Activated CD4-positive, alpha-beta T cell treated with anti-CD3 and anti-CD28 coated beads for 36 hours (primary cell): ENCODE measurements at regions not wholly inside any gene's neighbourhood (a gene's known extent, or its start where the extent isn't known, plus 50 kb on each side); places are given as distances from the start of the nearest gene placed in this dataset.

ENCODE experiments used
- ATAC-seq: fragments of 200-7000 bp; cut with Tn5 transposase; one replicate; pipeline ENCODE4 v1.10.0; 2021; ENCODE audit warnings: mild to moderate bottlenecking, moderate library complexity
- CTCF ChIA-PET: fragments of 350-600 bp; sonication (Branson Sonifier 250); formaldehyde crosslinking; loops from one replicate; lab custom pipeline; 2021; ENCODE audit warnings: antibody characterized with exemption; lab: Charles Lee
- POLR2A ChIA-PET: fragments of 350-600 bp; sonication (Branson Sonifier 250); formaldehyde crosslinking; loops from one replicate; lab custom pipeline; 2021; ENCODE audit warnings: antibody characterized with exemption, inconsistent platforms; lab: Charles Lee
- DNase-seq: peaks from one replicate; pipeline ENCODE4 v3.0.0-alpha.2; 2020
- H3K27ac Mint-ChIP-seq: one replicate; pipeline ENCODE4 v1.8.0; 2021; ENCODE audit warnings: mixed read lengths
- H3K27me3 Mint-ChIP-seq: one replicate; pipeline ENCODE4 v1.8.0; 2021; ENCODE audit warnings: mixed read lengths
- H3K36me3 Mint-ChIP-seq: one replicate; pipeline ENCODE4 v1.8.0; 2021; ENCODE audit warnings: low read depth, mixed read lengths
- H3K4me1 Mint-ChIP-seq: one replicate; pipeline ENCODE4 v1.8.0; 2021; ENCODE audit warnings: mixed read lengths
- H3K4me3 Mint-ChIP-seq: one replicate; pipeline ENCODE4 v1.8.0; 2021; ENCODE audit warnings: mild to moderate bottlenecking, moderate library complexity, mixed read lengths
- H3K9me3 Mint-ChIP-seq: one replicate; pipeline ENCODE4 v1.8.0; 2021; ENCODE audit warnings: low read depth, mixed read lengths
- intact Hi-C, 2 experiments: fragments of 100-400 bp; cut with DNase I in 1 of 2; cut with micrococcal nuclease in 1 of 2; formaldehyde crosslinking; loops; one replicate each; pipeline versions ENCODE4 v1.14.2 to v1.15.1; 2022 to 2024; cut with DNase I, micrococcal nuclease

DNA sequence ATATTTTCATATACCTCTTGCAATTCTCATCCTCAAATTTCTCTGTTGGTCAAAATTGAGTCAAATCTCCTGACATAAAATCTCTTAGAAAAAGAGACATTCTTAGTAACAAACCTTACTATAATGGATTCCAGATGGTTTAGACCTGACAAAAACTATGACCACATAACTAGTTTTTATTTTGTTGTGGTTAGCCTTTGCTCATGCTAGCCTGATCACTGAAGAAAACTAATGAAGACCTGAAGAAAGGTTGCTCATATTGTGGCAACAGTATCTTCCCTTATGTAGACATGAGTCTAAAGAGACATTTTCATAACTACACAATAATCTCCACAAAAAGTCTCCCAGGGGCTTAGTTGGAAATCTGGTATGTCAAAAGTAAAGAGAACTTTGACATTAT is 274.1 kb upstream of the TMEM161B start:
- H3K27me3 Mint-ChIP-seq: peaks cover 5% of the 10 kb centered on the region
- no peak for ATAC-seq
- no peaks in the 10 kb centered on the region for H3K9me3 Mint-ChIP-seq
- H3K4me3 Mint-ChIP-seq: no peak overlapping the region
- H3K36me3 Mint-ChIP-seq: no peaks in the 10 kb centered on the region
- intact Hi-C loops: no loop called here
- no peak for DNase-seq
- no peaks in the 10 kb centered on the region for H3K4me1 Mint-ChIP-seq
- no peak overlapping the region for H3K27ac Mint-ChIP-seq
- ChIA-PET CTCF (no interaction called here), POLR2A (no interaction called here)

DNA sequence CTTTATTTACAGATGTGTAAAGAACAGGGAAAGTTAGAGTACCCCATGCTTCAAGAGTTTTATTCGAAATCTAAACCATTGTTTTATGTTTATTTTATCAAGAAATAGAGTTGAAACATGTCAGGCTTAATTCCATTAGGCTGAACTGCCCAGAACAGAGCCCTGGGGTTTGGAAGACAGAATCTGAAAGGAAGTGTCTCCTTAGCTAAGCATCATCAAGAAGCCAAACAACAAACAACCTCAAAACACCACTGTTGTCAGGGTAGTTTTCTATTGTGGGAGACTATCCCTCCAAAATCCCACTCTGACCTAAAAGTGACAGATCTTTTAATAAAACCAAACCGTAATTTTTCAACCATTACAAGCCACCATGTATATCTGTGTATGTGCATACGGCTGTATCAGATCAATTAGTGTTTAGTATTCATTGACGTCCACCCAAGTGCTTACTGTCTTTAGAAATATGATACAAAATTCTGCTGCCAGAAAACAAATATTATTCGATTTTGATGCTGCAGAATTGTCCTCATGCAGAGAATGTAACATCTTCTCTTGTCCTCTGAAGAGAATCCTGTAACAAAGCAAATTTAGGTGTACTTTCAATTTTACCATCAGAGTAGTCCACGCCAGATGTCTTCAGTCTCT is 271.9 kb upstream of the TMEM161B start:
- no peaks in the 10 kb centered on the region for H3K36me3 Mint-ChIP-seq
- H3K4me1 Mint-ChIP-seq: no peaks in the 10 kb centered on the region
- H3K27me3 Mint-ChIP-seq: peaks cover 10% of the 10 kb centered on the region
- ChIA-PET POLR2A (no interaction called here), CTCF (no interaction called here)
- ATAC-seq (no peak), DNase-seq (no peak)
- H3K27ac Mint-ChIP-seq: no peak overlapping the region
- intact Hi-C loops: no loop called here
- no peak overlapping the region for H3K4me3 Mint-ChIP-seq
- no peaks in the 10 kb centered on the region for H3K9me3 Mint-ChIP-seq

DNA sequence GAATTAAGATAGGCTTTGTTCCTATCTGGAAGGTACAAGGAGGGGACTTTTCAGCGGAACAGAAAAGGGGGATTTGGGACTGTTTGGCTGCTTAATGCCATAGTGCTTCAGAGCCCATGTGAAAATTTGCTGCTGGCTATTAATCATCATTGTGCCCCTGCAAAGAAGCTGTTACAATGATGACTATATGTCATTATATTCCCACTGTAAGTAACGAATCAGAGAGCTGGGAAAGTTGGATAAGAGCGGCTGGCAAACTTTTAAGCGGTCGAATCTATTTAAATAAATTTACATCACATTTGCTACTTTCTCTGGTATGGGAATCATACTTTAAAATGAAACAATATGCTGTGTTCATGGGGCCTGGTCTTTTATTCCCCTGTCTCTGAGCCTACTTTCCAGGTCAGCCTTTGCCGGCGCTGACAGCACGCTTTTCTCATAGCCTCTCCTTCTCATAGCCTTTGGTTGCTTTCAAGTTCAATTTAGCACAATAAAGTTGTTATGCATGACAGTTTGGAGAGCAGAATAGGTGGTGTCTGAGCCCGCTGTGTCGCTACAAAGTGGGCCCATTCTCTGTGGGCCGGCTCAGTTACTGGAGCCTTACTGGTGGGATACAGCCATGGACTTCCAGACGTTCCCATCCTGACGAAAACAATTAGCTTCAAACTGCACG is 271.2 kb upstream of the TMEM161B start:
- H3K36me3 Mint-ChIP-seq: no peaks in the 10 kb centered on the region
- H3K9me3 Mint-ChIP-seq: no peaks in the 10 kb centered on the region
- no peak overlapping the region for H3K27ac Mint-ChIP-seq
- H3K27me3 Mint-ChIP-seq: peaks cover 7% of the 10 kb centered on the region
- ChIA-PET POLR2A (interaction anchor here (0.6 kb wide), 1 partner anchor 1128 kb away, joined by 3 read pairs; no protein-coding TSS in a partner anchor), CTCF (interaction anchor here (0.6 to 0.7 kb wide), 2 partner anchors 151 to 287 kb away, joined by 3 read pairs; no protein-coding TSS in a partner anchor)
- intact Hi-C loops: no loop called here
- no peak overlapping the region for H3K4me3 Mint-ChIP-seq
- DNase-seq (no peak), ATAC-seq (no peak)
- no peaks in the 10 kb centered on the region for H3K4me1 Mint-ChIP-seq

DNA sequence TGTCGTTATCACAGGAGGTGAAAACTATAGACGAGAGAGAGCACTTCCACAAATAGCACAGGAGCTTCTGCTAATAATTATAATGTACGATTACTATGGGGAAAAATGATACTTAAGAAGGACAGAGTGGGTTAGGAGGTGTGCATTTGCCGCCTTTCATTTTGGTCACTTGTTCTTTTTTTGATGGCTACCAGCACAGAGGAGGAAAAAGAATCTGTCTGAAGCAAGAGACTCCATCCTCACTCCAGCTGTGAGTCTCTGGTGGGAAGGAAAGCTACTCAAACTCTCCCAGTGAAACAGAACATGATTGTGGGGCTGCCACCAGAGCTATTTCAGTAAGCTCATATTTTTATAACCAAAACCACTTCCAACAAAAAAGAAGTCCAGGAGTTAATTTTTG is 270.4 kb upstream of the TMEM161B start:
- H3K9me3 Mint-ChIP-seq: peaks cover under 1% of the 10 kb centered on the region
- no peak overlapping the region for H3K4me3 Mint-ChIP-seq
- CTCF ChIA-PET: interaction anchor here (0.7 kb wide), 1 partner anchor 286 kb away, joined by 3 read pairs; no protein-coding TSS in a partner anchor
- no peak for ATAC-seq
- no peak for DNase-seq
- H3K27ac Mint-ChIP-seq: no peak overlapping the region
- peaks cover 7% of the 10 kb centered on the region for H3K27me3 Mint-ChIP-seq
- intact Hi-C loops: no loop called here
- H3K36me3 Mint-ChIP-seq: no peaks in the 10 kb centered on the region
- POLR2A ChIA-PET: interaction anchor here (0.6 kb wide), 1 partner anchor 1128 kb away, joined by 3 read pairs; no protein-coding TSS in a partner anchor
- H3K4me1 Mint-ChIP-seq: no peaks in the 10 kb centered on the region

DNA sequence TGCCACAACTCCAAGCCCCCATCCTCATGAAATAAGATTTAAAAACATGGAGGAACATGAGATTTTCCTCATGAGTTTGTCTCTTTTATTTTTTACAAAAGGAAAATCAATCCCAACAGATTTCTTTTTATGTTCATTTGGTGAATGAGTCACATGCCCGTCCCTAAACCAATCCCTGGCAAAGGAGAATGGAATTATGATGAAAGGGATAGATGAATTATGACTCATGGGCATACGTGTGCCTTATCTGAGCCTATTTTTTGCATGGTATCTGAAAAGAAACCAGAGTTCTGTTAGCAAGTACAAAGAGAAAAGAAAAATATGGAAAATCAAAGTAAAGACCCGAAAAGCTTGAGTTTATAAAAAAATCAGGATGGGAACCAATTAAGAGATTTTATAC is 267.5 kb upstream of the TMEM161B start:
- POLR2A ChIA-PET: no interaction called here
- peaks cover 20% of the 10 kb centered on the region for H3K27me3 Mint-ChIP-seq

DNA sequence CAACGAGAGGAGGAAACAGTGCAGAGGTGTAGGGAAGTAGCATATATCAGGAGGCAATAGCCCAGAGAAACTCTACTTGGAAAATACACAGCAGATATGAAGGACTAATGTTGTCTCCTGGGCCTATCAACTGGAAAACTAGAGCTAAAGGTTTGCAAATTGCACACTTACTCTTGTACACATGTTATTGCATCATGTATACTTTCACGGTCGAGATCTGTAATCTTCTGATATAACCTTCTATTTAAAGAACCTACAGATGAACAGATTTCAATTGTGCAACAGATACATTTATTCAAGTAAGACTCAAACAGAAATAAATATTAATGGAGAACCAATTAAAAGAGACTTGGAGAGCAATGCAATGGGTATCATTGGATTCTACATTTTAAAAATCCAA is 256.3 kb upstream of the TMEM161B start:
- no peak overlapping the region for H3K27ac Mint-ChIP-seq
- POLR2A ChIA-PET: no interaction called here

More for the DNA sequence above, 267.5 kb upstream of the TMEM161B start:
- no peak for ATAC-seq
- CTCF ChIA-PET: no interaction called here
- Mint-ChIP-seq H3K36me3 (no peaks in the 10 kb centered on the region), H3K27ac (no peak overlapping the region), H3K4me1 (no peaks in the 10 kb centered on the region), H3K9me3 (peaks cover 2% of the 10 kb centered on the region), H3K4me3 (no peak overlapping the region)
- no peak for DNase-seq
- intact Hi-C loops: no loop called here

DNA sequence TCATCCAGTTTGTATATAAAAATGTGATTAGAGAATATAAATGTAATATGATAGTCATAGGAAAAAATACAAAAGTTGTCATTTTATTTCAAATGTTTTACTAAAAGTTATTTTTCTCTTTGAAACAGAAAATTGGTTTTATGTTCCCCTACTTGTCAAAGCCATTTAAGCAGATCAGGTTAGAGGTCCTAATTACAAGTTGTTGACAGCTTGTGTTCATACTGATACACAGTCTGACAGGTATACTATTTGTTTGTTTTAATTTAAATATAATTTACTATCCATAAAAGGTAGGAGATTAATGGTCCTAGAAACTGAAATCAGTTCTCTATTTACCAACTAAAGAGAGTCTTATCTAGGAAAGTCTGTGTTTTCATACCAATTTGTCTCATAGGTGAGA is 250.4 kb upstream of the TMEM161B start:
- H3K4me1 Mint-ChIP-seq: no peaks in the 10 kb centered on the region
- peaks cover 15% of the 10 kb centered on the region for H3K27me3 Mint-ChIP-seq
- ChIA-PET POLR2A (no interaction called here), CTCF (no interaction called here)
- intact Hi-C loops: no loop called here
- H3K36me3 Mint-ChIP-seq: no peaks in the 10 kb centered on the region
- H3K27ac Mint-ChIP-seq: no peak overlapping the region
- ATAC-seq (no peak), DNase-seq (no peak)
- H3K9me3 Mint-ChIP-seq: no peaks in the 10 kb centered on the region
- no peak overlapping the region for H3K4me3 Mint-ChIP-seq

More for the DNA sequence above, 256.3 kb upstream of the TMEM161B start:
- no peaks in the 10 kb centered on the region for H3K4me1 Mint-ChIP-seq
- intact Hi-C loops: no loop called here
- H3K27me3 Mint-ChIP-seq: peaks cover 12% of the 10 kb centered on the region
- DNase-seq (no peak), ATAC-seq (no peak)
- no peak overlapping the region for H3K4me3 Mint-ChIP-seq
- CTCF ChIA-PET: no interaction called here
- no peaks in the 10 kb centered on the region for H3K36me3 Mint-ChIP-seq
- no peaks in the 10 kb centered on the region for H3K9me3 Mint-ChIP-seq

DNA sequence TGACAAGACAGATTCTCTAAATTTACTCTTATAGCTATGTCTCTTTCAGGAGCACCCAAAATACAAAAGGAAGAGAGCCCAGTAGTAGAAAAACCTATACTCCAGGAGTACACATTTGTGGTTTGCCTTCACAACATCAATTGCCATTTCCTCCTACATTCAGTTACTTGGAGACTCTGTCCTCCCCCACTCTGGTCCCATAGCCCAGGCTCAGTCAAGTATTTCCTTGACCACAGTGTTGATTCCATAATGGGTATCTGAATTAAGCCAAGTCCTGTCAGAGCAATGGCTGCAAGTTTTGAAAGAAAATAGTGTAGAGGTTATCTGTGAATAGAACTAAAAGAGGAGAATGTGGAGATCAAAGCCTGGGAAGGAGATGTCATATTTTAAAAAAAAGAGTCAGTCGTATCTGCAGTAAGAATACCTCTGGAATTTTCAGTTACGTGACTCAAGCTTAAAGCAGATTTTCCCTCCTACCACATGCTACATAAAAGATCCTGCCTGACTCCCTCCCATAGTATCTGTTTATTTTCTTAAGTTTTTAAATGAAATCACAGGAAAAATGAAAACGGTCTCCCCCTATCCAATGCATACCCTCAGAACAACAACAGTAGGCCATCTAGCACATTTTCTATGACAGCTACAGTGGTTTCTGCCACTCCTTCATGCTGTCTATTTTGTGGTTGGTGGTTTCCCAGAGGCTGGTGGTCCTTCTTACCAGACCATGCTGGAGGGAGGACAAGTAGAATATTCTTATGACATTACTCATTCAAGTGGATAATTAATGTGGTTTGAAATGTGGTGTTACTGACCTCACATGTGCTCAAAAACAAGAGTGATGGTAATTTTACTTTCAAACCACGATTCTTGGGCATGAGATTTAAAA is 249.7 kb upstream of the TMEM161B start:
- CTCF ChIA-PET: no interaction called here
- Mint-ChIP-seq H3K4me1 (no peaks in the 10 kb centered on the region), H3K9me3 (no peaks in the 10 kb centered on the region), H3K27ac (no peak overlapping the region), H3K36me3 (no peaks in the 10 kb centered on the region), H3K27me3 (peaks cover 15% of the 10 kb centered on the region), H3K4me3 (no peak overlapping the region)
- intact Hi-C loops: no loop called here
- DNase-seq: no peak
- POLR2A ChIA-PET: no interaction called here
- ATAC-seq: no peak

DNA sequence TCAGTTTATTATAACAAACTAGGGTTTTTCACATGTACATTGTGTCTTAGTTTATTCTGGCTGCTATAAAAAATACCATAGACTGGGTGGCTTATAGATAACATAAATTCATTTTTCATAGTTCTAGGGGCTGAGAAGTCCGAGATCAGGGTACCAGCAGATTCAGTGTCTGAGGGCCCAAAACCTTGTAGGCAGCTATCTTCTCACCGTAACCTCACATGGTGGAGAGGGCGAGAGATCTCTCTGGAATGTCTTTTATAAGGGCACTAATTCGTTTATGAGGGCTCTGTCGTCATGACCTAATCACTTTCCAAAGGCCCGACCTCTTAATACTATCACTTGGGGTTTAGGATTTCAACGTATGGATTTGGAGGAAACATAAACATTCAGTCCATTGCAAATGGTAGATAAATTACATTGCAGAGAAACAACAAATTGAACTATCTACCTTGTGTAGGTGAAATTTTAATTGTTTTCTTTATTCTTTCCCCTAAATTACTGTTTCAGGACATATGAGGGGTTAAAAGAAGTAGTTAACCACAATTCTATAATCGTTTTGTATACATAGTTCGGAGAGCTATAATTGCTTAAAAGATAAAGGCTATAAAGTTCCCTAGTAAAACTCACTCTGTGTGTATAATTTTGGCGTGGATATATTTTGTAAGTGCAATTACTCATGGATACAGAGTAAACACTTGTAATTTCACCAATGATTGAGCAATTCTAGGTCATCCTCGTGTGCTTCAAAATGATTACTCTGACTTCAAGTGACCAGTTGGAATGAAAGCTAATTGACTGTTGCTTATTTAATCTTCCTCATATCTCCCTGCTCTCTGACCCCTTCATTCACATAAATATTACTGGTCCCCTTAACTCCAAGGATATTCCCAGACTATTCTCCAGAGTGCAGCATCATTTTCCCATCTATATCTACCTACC is 247.5 kb upstream of the TMEM161B start:
- H3K4me3 Mint-ChIP-seq: no peak overlapping the region
- no peaks in the 10 kb centered on the region for H3K36me3 Mint-ChIP-seq
- H3K9me3 Mint-ChIP-seq: no peaks in the 10 kb centered on the region
- H3K4me1 Mint-ChIP-seq: no peaks in the 10 kb centered on the region
- POLR2A ChIA-PET: no interaction called here
- CTCF ChIA-PET: no interaction called here
- DNase-seq (no peak), ATAC-seq (no peak)
- peaks cover 10% of the 10 kb centered on the region for H3K27me3 Mint-ChIP-seq
- H3K27ac Mint-ChIP-seq: no peak overlapping the region
- intact Hi-C loops: no loop called here

DNA sequence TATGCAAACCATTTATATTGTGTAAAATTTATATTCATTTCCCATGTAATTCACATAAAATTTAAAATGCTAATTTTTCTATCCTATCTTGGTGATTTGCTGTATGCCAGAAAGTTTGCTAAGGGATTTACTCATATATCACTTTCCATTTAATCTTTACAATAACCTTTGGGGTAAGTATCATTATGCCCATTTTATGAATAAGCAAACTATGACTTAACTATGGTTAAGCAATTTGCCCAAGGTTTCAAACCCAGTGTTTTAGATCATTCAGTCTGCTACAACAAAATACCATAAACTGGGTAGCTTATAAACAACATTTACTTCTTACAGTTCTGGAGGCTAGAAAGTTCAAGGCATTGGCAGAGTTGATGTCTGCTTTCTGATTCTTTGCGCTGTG is 246.4 kb upstream of the TMEM161B start:
- intact Hi-C loops: no loop called here
- H3K9me3 Mint-ChIP-seq: no peaks in the 10 kb centered on the region
- no peaks in the 10 kb centered on the region for H3K36me3 Mint-ChIP-seq
- H3K27me3 Mint-ChIP-seq: peaks cover 7% of the 10 kb centered on the region
- POLR2A ChIA-PET: no interaction called here
- H3K27ac Mint-ChIP-seq: no peak overlapping the region
- H3K4me1 Mint-ChIP-seq: no peaks in the 10 kb centered on the region
- DNase-seq (no peak), ATAC-seq (no peak)
- CTCF ChIA-PET: no interaction called here
- H3K4me3 Mint-ChIP-seq: no peak overlapping the region

DNA sequence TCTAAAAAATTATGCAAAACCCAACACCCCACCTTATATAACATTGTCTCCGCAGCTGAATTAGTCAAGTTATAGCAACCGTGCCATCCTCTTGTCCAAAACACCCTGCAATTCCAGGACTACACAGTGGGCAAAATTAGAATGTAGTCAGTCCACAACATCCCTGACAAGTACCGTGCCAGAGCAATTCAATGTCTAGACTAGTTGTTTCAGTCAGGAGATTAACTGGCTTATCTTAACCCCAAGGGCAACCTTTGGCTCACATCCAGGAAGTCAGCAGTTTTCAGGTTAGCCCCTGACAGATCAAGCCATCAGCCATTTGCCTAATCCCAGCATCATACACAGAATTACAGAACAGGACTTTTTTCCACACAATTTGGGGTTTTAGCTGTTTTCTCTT is 240.8 kb upstream of the TMEM161B start:
- H3K4me1 Mint-ChIP-seq: no peaks in the 10 kb centered on the region
- POLR2A ChIA-PET: no interaction called here
- H3K4me3 Mint-ChIP-seq: no peak overlapping the region
- peaks cover 7% of the 10 kb centered on the region for H3K27me3 Mint-ChIP-seq
- H3K9me3 Mint-ChIP-seq: no peaks in the 10 kb centered on the region
- no peak overlapping the region for H3K27ac Mint-ChIP-seq
- no peak for DNase-seq
- intact Hi-C loops: loop anchor here in 1 of 2 experiments (10.0 kb wide), 1 partner anchor 1095 kb away; the partner anchor contains the start of gene CCNH
- no peaks in the 10 kb centered on the region for H3K36me3 Mint-ChIP-seq
- CTCF ChIA-PET: no interaction called here
- no peak for ATAC-seq
